ENCODE measurements at regions not wholly inside any gene's neighbourhood (a gene's known extent, or its start where the extent isn't known, plus 50 kb on each side); places are given as distances from the start of the nearest gene placed in this dataset.
A peak's percentile ranks its signal among the peaks of the same experiment; 100 is the strongest.

GRCh38 chr3:10738688-10739372, 77.2 kb upstream of the SLC6A11 start:
- peak; percentile 68 for DNase-seq

- no peak for DNase-seq
Measured at GRCh38 chr3:10740954-10741353, 75.1 kb upstream of the SLC6A11 start.

- no peak for DNase-seq
Measured at GRCh38 chr3:10741891-10742671, 73.9 kb upstream of the SLC6A11 start.

- DNase-seq = no peak
Measured at GRCh38 chr3:10743366-10744097, 72.5 kb upstream of the SLC6A11 start.

- DNase-seq = no peak
Measured at GRCh38 chr3:10744098-10744465, 71.9 kb upstream of the SLC6A11 start.

- no peak for DNase-seq
Measured at GRCh38 chr3:10745392-10745791, 70.6 kb upstream of the SLC6A11 start.

- DNase-seq = no peak
Measured at GRCh38 chr3:10746001-10746400, 70.0 kb upstream of the SLC6A11 start.

GRCh38 chr3:10746684-10747083, 69.3 kb upstream of the SLC6A11 start:
- DNase-seq = no peak

GRCh38 chr3:10747341-10747740, 68.7 kb upstream of the SLC6A11 start:
- DNase-seq = no peak

GRCh38 chr3:10748040-10748439, 68.0 kb upstream of the SLC6A11 start:
- DNase-seq = no peak

- peak; percentile 31 for DNase-seq
Measured at GRCh38 chr3:10753964-10754363, 62.1 kb upstream of the SLC6A11 start.

GRCh38 chr3:10756546-10756945, 59.5 kb upstream of the SLC6A11 start:
- DNase-seq = no peak

- no peak for DNase-seq
Measured at GRCh38 chr3:10757021-10757820, 58.8 kb upstream of the SLC6A11 start.

- DNase-seq = no peak
Measured at GRCh38 chr3:10757821-10758130, 58.3 kb upstream of the SLC6A11 start.

- peak; percentile 49 for DNase-seq
Measured at GRCh38 chr3:10758304-10759037, 57.6 kb upstream of the SLC6A11 start.

GRCh38 chr3:10759495-10759894, 56.5 kb upstream of the SLC6A11 start:
- no peak for DNase-seq

GRCh38 chr3:10760199-10760598, 55.8 kb upstream of the SLC6A11 start:
- DNase-seq = no peak

- DNase-seq = no peak
Measured at GRCh38 chr3:10761583-10761982, 54.4 kb upstream of the SLC6A11 start.

GRCh38 chr3:10762116-10762515, 53.9 kb upstream of the SLC6A11 start:
- DNase-seq = no peak

- DNase-seq = no peak
Measured at GRCh38 chr3:10762611-10763247, 53.3 kb upstream of the SLC6A11 start.

- DNase-seq = no peak
Measured at GRCh38 chr3:10763248-10763620, 52.8 kb upstream of the SLC6A11 start.
